Stimulated activated naive CD8-positive, alpha-beta T cell treated with anti-CD3 and anti-CD28 coated beads, Interleukin-15, Interleukin-2, amounts not matched to agents 100 ng/mL and 50 ng/mL, for 24 hours (primary cell): ENCODE measurements at regions not wholly inside any gene's neighbourhood (a gene's known extent, or its start where the extent isn't known, plus 50 kb on each side); places are given as distances from the start of the nearest gene placed in this dataset.

Experiments used
- H3K27ac Mint-ChIP-seq: one replicate; pipeline ENCODE4 v1.8.0; 2021; ENCODE audit warnings: mild to moderate bottlenecking, mixed read lengths
- H3K27me3 Mint-ChIP-seq: one replicate; pipeline ENCODE4 v1.8.0; 2021; ENCODE audit warnings: mixed read lengths
- H3K36me3 Mint-ChIP-seq: one replicate; pipeline ENCODE4 v1.8.0; 2021; ENCODE audit warnings: low read depth, mixed read lengths
- H3K4me1 Mint-ChIP-seq: one replicate; pipeline ENCODE4 v1.8.0; 2021; ENCODE audit warnings: low read depth, mixed read lengths
- H3K4me3 Mint-ChIP-seq: one replicate; pipeline ENCODE4 v1.8.0; 2021; ENCODE audit warnings: mild to moderate bottlenecking, mixed read lengths
- H3K9me3 Mint-ChIP-seq: one replicate; pipeline ENCODE4 v1.8.0; 2021; ENCODE audit warnings: mixed read lengths

- H3K27me3 Mint-ChIP-seq: peaks cover 7% of the 10 kb centered on the region
- H3K4me1 Mint-ChIP-seq: peaks cover 14% of the 10 kb centered on the region
- no peaks in the 10 kb centered on the region for H3K36me3 Mint-ChIP-seq
- H3K4me3 Mint-ChIP-seq: no peak overlapping the region
- H3K27ac Mint-ChIP-seq: no peak overlapping the region
- peaks cover 5% of the 10 kb centered on the region for H3K9me3 Mint-ChIP-seq
Observed at GRCh38 chr4:153107246-153107645, 97.0 kb upstream of the TRIM2 start.

- H3K9me3 Mint-ChIP-seq: peaks cover 5% of the 10 kb centered on the region
- H3K4me3 Mint-ChIP-seq: no peak overlapping the region
- no peak overlapping the region for H3K27ac Mint-ChIP-seq
- H3K27me3 Mint-ChIP-seq: no peaks in the 10 kb centered on the region
- H3K36me3 Mint-ChIP-seq: no peaks in the 10 kb centered on the region
- peaks cover 14% of the 10 kb centered on the region for H3K4me1 Mint-ChIP-seq
Observed at GRCh38 chr4:153109296-153109849, 94.9 kb upstream of the TRIM2 start.

GRCh38 chr4:153110739-153111138, 93.5 kb upstream of the TRIM2 start:
- H3K9me3 Mint-ChIP-seq: peaks cover 5% of the 10 kb centered on the region
- peaks cover 14% of the 10 kb centered on the region for H3K4me1 Mint-ChIP-seq
- no peaks in the 10 kb centered on the region for H3K27me3 Mint-ChIP-seq
- no peak overlapping the region for H3K4me3 Mint-ChIP-seq
- H3K27ac Mint-ChIP-seq: no peak overlapping the region
- H3K36me3 Mint-ChIP-seq: no peaks in the 10 kb centered on the region

GRCh38 chr4:153111426-153112040, 92.7 kb upstream of the TRIM2 start:
- H3K27ac Mint-ChIP-seq: no peak overlapping the region

GRCh38 chr4:153112041-153112441, 92.2 kb upstream of the TRIM2 start:
- Mint-ChIP-seq H3K9me3 (no peaks in the 10 kb centered on the region), H3K27ac (no peak overlapping the region), H3K36me3 (no peaks in the 10 kb centered on the region), H3K4me3 (no peak overlapping the region), H3K4me1 (peaks cover 14% of the 10 kb centered on the region), H3K27me3 (no peaks in the 10 kb centered on the region)

More at GRCh38 chr4:153111426-153112040, 92.7 kb upstream of the TRIM2 start:
- Mint-ChIP-seq H3K9me3 (no peaks in the 10 kb centered on the region), H3K4me1 (peaks cover 14% of the 10 kb centered on the region), H3K27me3 (no peaks in the 10 kb centered on the region), H3K4me3 (no peak overlapping the region), H3K36me3 (no peaks in the 10 kb centered on the region)

GRCh38 chr4:153113061-153113837, 91.0 kb upstream of the TRIM2 start:
- no peak overlapping the region for H3K27ac Mint-ChIP-seq
- H3K4me3 Mint-ChIP-seq: no peak overlapping the region
- no peaks in the 10 kb centered on the region for H3K36me3 Mint-ChIP-seq
- H3K4me1 Mint-ChIP-seq: peaks cover 17% of the 10 kb centered on the region
- no peaks in the 10 kb centered on the region for H3K9me3 Mint-ChIP-seq
- H3K27me3 Mint-ChIP-seq: no peaks in the 10 kb centered on the region

GRCh38 chr4:153113838-153114105, 90.5 kb upstream of the TRIM2 start:
- Mint-ChIP-seq H3K4me3 (no peak overlapping the region), H3K36me3 (no peaks in the 10 kb centered on the region), H3K27ac (no peak overlapping the region), H3K9me3 (no peaks in the 10 kb centered on the region), H3K4me1 (peaks cover 18% of the 10 kb centered on the region), H3K27me3 (no peaks in the 10 kb centered on the region)

- Mint-ChIP-seq H3K9me3 (no peaks in the 10 kb centered on the region), H3K27ac (no peak overlapping the region), H3K36me3 (no peaks in the 10 kb centered on the region), H3K4me1 (peaks cover 9% of the 10 kb centered on the region), H3K27me3 (no peaks in the 10 kb centered on the region), H3K4me3 (no peak overlapping the region)
Observed at GRCh38 chr4:153114771-153115321, 89.4 kb upstream of the TRIM2 start.

- H3K9me3 Mint-ChIP-seq: no peaks in the 10 kb centered on the region
- no peaks in the 10 kb centered on the region for H3K36me3 Mint-ChIP-seq
- no peak overlapping the region for H3K27ac Mint-ChIP-seq
- peaks cover 7% of the 10 kb centered on the region for H3K4me1 Mint-ChIP-seq
- H3K4me3 Mint-ChIP-seq: no peak overlapping the region
- H3K27me3 Mint-ChIP-seq: no peaks in the 10 kb centered on the region
Observed at GRCh38 chr4:153115322-153116290, 88.6 kb upstream of the TRIM2 start.

GRCh38 chr4:153116291-153116680, 88.0 kb upstream of the TRIM2 start:
- Mint-ChIP-seq H3K4me1 (peaks cover 7% of the 10 kb centered on the region), H3K27me3 (no peaks in the 10 kb centered on the region), H3K36me3 (no peaks in the 10 kb centered on the region), H3K27ac (no peak overlapping the region), H3K9me3 (no peaks in the 10 kb centered on the region), H3K4me3 (no peak overlapping the region)

GRCh38 chr4:153116801-153117200, 87.4 kb upstream of the TRIM2 start:
- H3K36me3 Mint-ChIP-seq: no peaks in the 10 kb centered on the region
- no peaks in the 10 kb centered on the region for H3K9me3 Mint-ChIP-seq
- H3K27me3 Mint-ChIP-seq: no peaks in the 10 kb centered on the region
- no peak overlapping the region for H3K27ac Mint-ChIP-seq
- H3K4me3 Mint-ChIP-seq: no peak overlapping the region
- H3K4me1 Mint-ChIP-seq: peaks cover 7% of the 10 kb centered on the region

- Mint-ChIP-seq H3K27me3 (no peaks in the 10 kb centered on the region), H3K36me3 (no peaks in the 10 kb centered on the region), H3K4me3 (no peak overlapping the region), H3K27ac (no peak overlapping the region), H3K4me1 (peaks cover 9% of the 10 kb centered on the region), H3K9me3 (no peaks in the 10 kb centered on the region)
Observed at GRCh38 chr4:153117554-153117953, 86.7 kb upstream of the TRIM2 start.

GRCh38 chr4:153119626-153120025, 84.6 kb upstream of the TRIM2 start:
- no peak overlapping the region for H3K27ac Mint-ChIP-seq
- no peak overlapping the region for H3K4me3 Mint-ChIP-seq
- no peaks in the 10 kb centered on the region for H3K9me3 Mint-ChIP-seq
- H3K27me3 Mint-ChIP-seq: no peaks in the 10 kb centered on the region
- peaks cover 15% of the 10 kb centered on the region for H3K4me1 Mint-ChIP-seq
- no peaks in the 10 kb centered on the region for H3K36me3 Mint-ChIP-seq

- no peaks in the 10 kb centered on the region for H3K36me3 Mint-ChIP-seq
- no peaks in the 10 kb centered on the region for H3K9me3 Mint-ChIP-seq
- H3K4me3 Mint-ChIP-seq: no peak overlapping the region
Observed at GRCh38 chr4:153120235-153120634, 84.0 kb upstream of the TRIM2 start.

GRCh38 chr4:153122855-153123254, 81.4 kb upstream of the TRIM2 start:
- peaks cover 21% of the 10 kb centered on the region for H3K4me1 Mint-ChIP-seq
- H3K36me3 Mint-ChIP-seq: no peaks in the 10 kb centered on the region
- H3K4me3 Mint-ChIP-seq: no peak overlapping the region
- H3K27ac Mint-ChIP-seq: no peak overlapping the region
- H3K27me3 Mint-ChIP-seq: no peaks in the 10 kb centered on the region
- no peaks in the 10 kb centered on the region for H3K9me3 Mint-ChIP-seq

More at GRCh38 chr4:153120235-153120634, 84.0 kb upstream of the TRIM2 start:
- Mint-ChIP-seq H3K4me1 (peaks cover 15% of the 10 kb centered on the region), H3K27me3 (no peaks in the 10 kb centered on the region), H3K27ac (no peak overlapping the region)
